HepG2 (cell line): ENCODE measurements at regions not wholly inside any gene's neighbourhood (a gene's known extent, or its start where the extent isn't known, plus 50 kb on each side); places are given as distances from the start of the nearest gene placed in this dataset.

Experiments
- ATAC-seq: fragments of 200-7000 bp; cut with Tn5 transposase; 3 replicates; pipeline ENCODE4 v1.9.1; 2020; ENCODE audit warnings: mild to moderate bottlenecking, moderate library complexity
- BruUV-seq: library from RNA; stranded (reverse); fragments of 400-500 nt; replicated peaks from 2 replicates; lab custom pipeline; 2021; lab: Mats Ljungman, UMichigan
- CTCF ChIA-PET: fragments of 300-600 bp; formaldehyde crosslinking; extraction: SDS; loops from one replicate; lab custom pipeline; 2021; ENCODE audit warnings: low total read pairs, inconsistent platforms, low intra/inter-chr PET ratio; lab: Yijun Ruan, JAX
- POLR2A ChIA-PET: fragments of 350-600 bp; sonication (Branson Sonifier 250); formaldehyde crosslinking; loops from one replicate; lab custom pipeline; 2020; ENCODE audit warnings: antibody characterized with exemption, inconsistent platforms; lab: Yijun Ruan, JAX
- DNase-seq: peaks from one replicate; pipeline ENCODE4 v3.0.0-alpha.2; 2015; ENCODE audit warnings: low spot score
- FAIRE-seq: peaks from 3 replicates; lab custom pipeline; 2011; peaks lifted over from hg19 to GRCh38; lab: Jason Lieb, UNC
- H2AFZ ChIP-seq: one replicate; pipeline ENCODE4 v1.6.1; 2011; ENCODE audit warnings: low read length, inconsistent platforms
- H3K27ac ChIP-seq: fragments of 300-600 bp; 3 replicates; pipeline ENCODE4 v1.8.0; 2011; ENCODE audit warnings: mixed run types, mild to moderate bottlenecking, mixed read lengths, low read length, inconsistent platforms; ENCODE audit not compliant: insufficient read depth; ENCODE audit errors: extremely low read length
- H3K27me3 ChIP-seq, 2 experiments: fragments of 200-600 bp in 1 of 2; 2 replicates in 1 of 2; 3 replicates in 1 of 2; pipeline versions ENCODE4 v1.6.0 to v1.8.0; 2011; ENCODE audit warnings: low read length in 2 of 2, mild to moderate bottlenecking in 2 of 2, moderate library complexity in 2 of 2, inconsistent platforms in 1 of 2; ENCODE audit not compliant: insufficient read depth in 2 of 2, control insufficient read depth in 1 of 2
- H3K36me3 ChIP-seq, 2 experiments: fragments of 200-600 bp in 1 of 2; replicated peaks in 1 of 2; 2 replicates in 1 of 2; 3 replicates in 1 of 2; pipeline versions ENCODE4 v1.5.1 to v1.8.0; 2011; ENCODE audit warnings: low read length in 2 of 2, inconsistent platforms in 1 of 2; ENCODE audit not compliant: insufficient read depth in 2 of 2, control insufficient read depth in 1 of 2
- H3K4me1 ChIP-seq: 2 replicates; pipeline ENCODE4 v1.5.1; 2012; ENCODE audit warnings: low read length, inconsistent platforms; ENCODE audit not compliant: insufficient read depth
- H3K4me2 ChIP-seq: 2 replicates; pipeline ENCODE4 v1.6.0; 2011; ENCODE audit warnings: low read depth, low read length, inconsistent platforms
- H3K4me3 ChIP-seq, 3 experiments: fragments of 200-600 bp in 1 of 3; sonication (generic), shearing (Covaris generic) in 1 of 3; replicated peaks in 1 of 3; 2 replicates each; pipeline ENCODE4 v1.5.1; 2011 to 2016; ENCODE audit warnings: low read length in 3 of 3, inconsistent platforms in 2 of 3, low read depth in 2 of 3, mild to moderate bottlenecking in 2 of 3, control low read depth in 1 of 3, mixed read lengths in 1 of 3; ENCODE audit not compliant: insufficient read depth in 1 of 3
- H3K79me2 ChIP-seq: one replicate; pipeline ENCODE4 v1.6.1; 2011; ENCODE audit warnings: low read length, inconsistent platforms; ENCODE audit not compliant: insufficient read depth
- H3K9ac ChIP-seq: 2 replicates; pipeline ENCODE4 v1.6.0; 2011; ENCODE audit warnings: mild to moderate bottlenecking, low read depth, low read length, inconsistent platforms; ENCODE audit not compliant: insufficient read depth
- H3K9me3 ChIP-seq: 2 replicates; pipeline ENCODE4 v1.5.1; 2012; ENCODE audit warnings: mild to moderate bottlenecking, low read length
- H4K20me1 ChIP-seq: 2 replicates; pipeline ENCODE4 v1.6.0; 2011; ENCODE audit warnings: inconsistent platforms, mild to moderate bottlenecking, low read length, moderate library complexity; ENCODE audit not compliant: insufficient read depth
- ARHGAP35 ChIP-seq: sonication (generic); formaldehyde crosslinking; IDR thresholded peaks from 2 replicates; pipeline ENCODE4 v1.9.0; 2022; ENCODE audit warnings: mild to moderate bottlenecking, inconsistent platforms, moderate library complexity, missing genetic modification reagents, borderline replicate concordance
- ARNT ChIP-seq: fragments of 450-650 bp; IDR thresholded peaks from 2 replicates; pipeline ENCODE4 v1.6.1; 2017
- CENPX ChIP-seq: sonication (generic); formaldehyde crosslinking; IDR thresholded peaks from 2 replicates; pipeline ENCODE4 v1.9.0; 2021; ENCODE audit warnings: mild to moderate bottlenecking, missing genetic modification reagents, moderate library complexity
- FOSL2 ChIP-seq: sonication (generic); formaldehyde crosslinking; IDR thresholded peaks from 2 replicates; pipeline ENCODE4 v1.4.0; 2020; ENCODE audit warnings: missing genetic modification reagents
- FOXK1 ChIP-seq: sonication (generic); formaldehyde crosslinking; IDR thresholded peaks from 2 replicates; pipeline ENCODE4 v1.4.0; 2020; ENCODE audit warnings: low read depth, missing genetic modification reagents, borderline replicate concordance
- IRX3 ChIP-seq: sonication (generic); formaldehyde crosslinking; IDR thresholded peaks from 2 replicates; pipeline ENCODE4 v1.8.1; 2023; ENCODE audit warnings: mild to moderate bottlenecking, low read depth, missing genetic modification reagents, borderline replicate concordance
- ZNF589 ChIP-seq: sonication (generic); formaldehyde crosslinking; conservative IDR thresholded peaks from 2 replicates; pipeline ENCODE4 v1.8.0; 2022; ENCODE audit warnings: mild to moderate bottlenecking, moderate library complexity, missing genetic modification reagents
- ZNF652 ChIP-seq: IDR thresholded peaks from 2 replicates; pipeline ENCODE4 v1.6.1; 2016; ENCODE audit warnings: low read depth, borderline replicate concordance
- ZNF772 ChIP-seq: sonication (generic); formaldehyde crosslinking; IDR thresholded peaks from 2 replicates; pipeline ENCODE4 v1.5.0; 2020; ENCODE audit warnings: mild to moderate bottlenecking, missing genetic modification reagents
- WGBS: methylation state at CpG from one replicate; pipeline ENCODE4 v1.1.6; 2017; ENCODE audit warnings: low lambda C conversion rate; 5-methylcytosine and 5-hydroxymethylcytosine counted together
- in situ Hi-C: cut with HindIII; loops from 2 replicates; pipeline ENCODE4 v1.10.0; 2017; ENCODE audit warnings: low pct_unique_long_range_greater_than_20kb; ENCODE audit not compliant: extremely low pct_ligation_motif_present
- intact Hi-C: fragments of 100-400 bp; cut with micrococcal nuclease; formaldehyde crosslinking; loops from one replicate; pipeline ENCODE4 v1.10.0; 2022; ENCODE audit not compliant: unreplicated experiment
- TF ChIP-seq, protein P1 (sequence below): sonication (generic); formaldehyde crosslinking; IDR thresholded peaks from 2 replicates; pipeline ENCODE4 v1.4.0; 2020; ENCODE audit warnings: low read depth, missing genetic modification reagents
- TF ChIP-seq, protein P2 (sequence below): fragments of 450-650 bp; IDR thresholded peaks from 2 replicates; pipeline ENCODE4 v1.6.1; 2017

DNA sequence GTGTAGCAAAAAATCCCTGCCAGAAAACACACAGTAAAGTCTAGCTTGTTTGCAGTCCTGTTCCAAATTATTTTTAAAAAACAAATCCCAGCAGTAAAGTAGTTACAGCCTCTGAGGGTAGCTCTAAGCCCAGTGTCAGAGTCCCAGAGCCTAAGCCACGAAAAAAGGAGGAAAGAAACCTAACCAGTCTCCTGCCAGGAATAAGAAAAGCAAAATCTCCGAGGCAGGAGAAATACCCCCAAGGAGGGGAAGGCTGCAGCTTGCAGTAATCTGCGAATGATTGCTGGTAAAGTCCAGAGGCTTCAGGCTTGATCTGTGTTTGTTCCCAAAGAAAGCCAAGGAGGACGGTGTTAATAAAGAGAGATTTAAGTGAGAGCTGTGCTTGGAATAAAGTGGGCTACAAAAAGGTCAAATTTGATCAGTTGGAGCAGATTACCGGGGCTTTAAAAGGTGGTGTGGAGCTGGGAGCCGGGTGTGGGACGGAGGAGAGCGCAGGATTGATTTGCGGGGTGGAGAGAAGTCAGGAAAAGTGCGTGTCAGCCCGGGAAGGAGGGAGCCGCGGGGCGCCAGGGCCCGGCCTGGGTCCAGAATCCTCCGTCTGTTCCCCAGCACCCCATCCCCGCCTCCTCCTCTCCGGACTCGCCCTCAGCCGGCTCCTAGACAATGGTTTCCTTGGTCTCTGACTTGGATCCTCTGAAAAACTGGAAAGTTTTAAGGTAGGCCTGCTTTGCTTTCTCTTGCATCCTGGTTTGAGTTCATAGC lies 219.4 kb upstream of the CELF2 start (continued):
- TF ChIP-seq, protein P1, sequence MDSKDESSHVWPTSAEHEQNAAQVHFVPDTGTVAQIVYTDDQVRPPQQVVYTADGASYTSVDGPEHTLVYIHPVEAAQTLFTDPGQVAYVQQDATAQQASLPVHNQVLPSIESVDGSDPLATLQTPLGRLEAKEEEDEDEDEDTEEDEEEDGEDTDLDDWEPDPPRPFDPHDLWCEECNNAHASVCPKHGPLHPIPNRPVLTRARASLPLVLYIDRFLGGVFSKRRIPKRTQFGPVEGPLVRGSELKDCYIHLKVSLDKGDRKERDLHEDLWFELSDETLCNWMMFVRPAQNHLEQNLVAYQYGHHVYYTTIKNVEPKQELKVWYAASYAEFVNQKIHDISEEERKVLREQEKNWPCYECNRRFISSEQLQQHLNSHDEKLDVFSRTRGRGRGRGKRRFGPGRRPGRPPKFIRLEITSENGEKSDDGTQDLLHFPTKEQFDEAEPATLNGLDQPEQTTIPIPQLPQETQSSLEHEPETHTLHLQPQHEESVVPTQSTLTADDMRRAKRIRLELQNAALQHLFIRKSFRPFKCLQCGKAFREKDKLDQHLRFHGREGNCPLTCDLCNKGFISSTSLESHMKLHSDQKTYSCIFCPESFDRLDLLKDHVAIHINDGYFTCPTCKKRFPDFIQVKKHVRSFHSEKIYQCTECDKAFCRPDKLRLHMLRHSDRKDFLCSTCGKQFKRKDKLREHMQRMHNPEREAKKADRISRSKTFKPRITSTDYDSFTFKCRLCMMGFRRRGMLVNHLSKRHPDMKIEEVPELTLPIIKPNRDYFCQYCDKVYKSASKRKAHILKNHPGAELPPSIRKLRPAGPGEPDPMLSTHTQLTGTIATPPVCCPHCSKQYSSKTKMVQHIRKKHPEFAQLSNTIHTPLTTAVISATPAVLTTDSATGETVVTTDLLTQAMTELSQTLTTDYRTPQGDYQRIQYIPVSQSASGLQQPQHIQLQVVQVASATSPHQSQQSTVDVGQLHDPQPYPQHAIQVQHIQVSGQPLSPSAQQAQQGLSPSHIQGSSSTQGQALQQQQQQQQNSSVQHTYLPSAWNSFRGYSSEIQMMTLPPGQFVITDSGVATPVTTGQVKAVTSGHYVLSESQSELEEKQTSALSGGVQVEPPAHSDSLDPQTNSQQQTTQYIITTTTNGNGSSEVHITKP (CRISPR knock-in tag): no peak
- TF ChIP-seq ARHGAP35 (CRISPR knock-in tag) (no peak), ZNF589 (CRISPR knock-in tag) (no peak), ZNF652 (CRISPR knock-in tag) (no peak), FOSL2 (no peak)
- TF ChIP-seq, all 625 proteins: peak for 0

DNA sequence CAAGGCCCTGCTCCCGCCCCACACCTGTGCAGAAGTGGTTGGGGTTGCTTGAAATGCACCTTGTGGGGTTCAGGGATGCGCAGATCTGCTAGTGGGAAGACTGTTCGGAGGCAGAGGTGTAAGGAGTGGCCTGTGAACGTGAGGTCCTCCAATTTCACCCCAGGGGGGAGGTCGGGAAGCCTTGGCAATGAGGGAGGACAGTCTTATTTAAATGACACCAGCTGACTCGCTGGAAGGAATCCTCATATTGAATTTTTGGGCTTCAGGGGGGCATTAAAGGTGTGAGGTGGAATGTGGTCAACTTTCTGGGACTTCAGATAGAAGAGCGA lies 218.8 kb upstream of the CELF2 start:
- no peaks in the 10 kb centered on the region for H3K36me3 ChIP-seq
- no peak overlapping the region for H3K9ac ChIP-seq
- no peak overlapping the region for H3K27ac ChIP-seq
- ChIA-PET CTCF (no interaction called here), POLR2A (no interaction called here)
- no peaks in the 10 kb centered on the region for H3K79me2 ChIP-seq
- BruUV-seq: no TSS peak
- no peak overlapping the region for H2AFZ ChIP-seq
- no peak overlapping the region for H3K4me2 ChIP-seq
- intact Hi-C loops (no loop called here), in situ Hi-C loops (no loop called here)
- DNase-seq: no peak
- H3K9me3 ChIP-seq: 0 out of 2 replicates have a peak, but pooled peaks cover 3% of the 10 kb centered on the region
- peaks cover 0 to 5% of the 10 kb centered on the region in 2 experiments; a peak in 2 of 5 replicates for H3K27me3 ChIP-seq
- H4K20me1 ChIP-seq: no peaks in the 10 kb centered on the region
- no peaks in the 10 kb centered on the region for H3K4me1 ChIP-seq
- H3K4me3 ChIP-seq: no peak overlapping the region
- ATAC-seq: no peak
- WGBS: 27% methylated on average over 7 of the region's 7 CpGs
- FAIRE-seq: no peak
- TF ChIP-seq FOXK1 (CRISPR knock-in tag): no peak
- TF ChIP-seq CENPX (CRISPR knock-in tag): no peak
- TF ChIP-seq ARNT: no peak
- TF ChIP-seq IRX3 (CRISPR knock-in tag): no peak
- TF ChIP-seq, protein P2, sequence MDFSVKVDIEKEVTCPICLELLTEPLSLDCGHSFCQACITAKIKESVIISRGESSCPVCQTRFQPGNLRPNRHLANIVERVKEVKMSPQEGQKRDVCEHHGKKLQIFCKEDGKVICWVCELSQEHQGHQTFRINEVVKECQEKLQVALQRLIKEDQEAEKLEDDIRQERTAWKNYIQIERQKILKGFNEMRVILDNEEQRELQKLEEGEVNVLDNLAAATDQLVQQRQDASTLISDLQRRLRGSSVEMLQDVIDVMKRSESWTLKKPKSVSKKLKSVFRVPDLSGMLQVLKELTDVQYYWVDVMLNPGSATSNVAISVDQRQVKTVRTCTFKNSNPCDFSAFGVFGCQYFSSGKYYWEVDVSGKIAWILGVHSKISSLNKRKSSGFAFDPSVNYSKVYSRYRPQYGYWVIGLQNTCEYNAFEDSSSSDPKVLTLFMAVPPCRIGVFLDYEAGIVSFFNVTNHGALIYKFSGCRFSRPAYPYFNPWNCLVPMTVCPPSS: no peak
- TF ChIP-seq ZNF772 (CRISPR knock-in tag): no peak
